ENCODE measurements at regions not wholly inside any gene's neighbourhood (a gene's known extent, or its start where the extent isn't known, plus 50 kb on each side); places are given as distances from the start of the nearest gene placed in this dataset.
"Not testable (repeated sequence)": the region's sequence is repeated elsewhere in the genome, so short reads cannot be mapped to it uniquely, and the experiment has no call there.

DNA sequence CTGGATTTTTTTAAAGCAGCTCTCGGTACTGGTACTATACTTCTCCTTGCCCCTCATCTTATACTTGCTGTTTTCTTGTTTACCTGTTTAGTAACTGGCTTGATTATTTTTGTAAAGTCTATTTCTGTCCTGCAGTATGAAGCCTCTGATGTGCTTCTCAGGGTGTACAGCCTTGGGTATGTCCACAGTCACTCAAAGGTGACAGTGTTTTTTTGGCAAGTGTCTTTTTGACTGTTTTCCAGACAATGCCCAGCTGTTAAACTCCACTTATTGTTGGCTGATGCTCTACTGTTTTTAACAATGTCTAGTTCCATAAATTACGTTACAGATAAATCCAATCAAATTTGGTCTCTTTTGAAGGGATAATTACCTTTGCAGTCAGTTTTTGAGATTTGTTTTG, 475.2 kb downstream of the JRKL start:
- H3K27ac Mint-ChIP-seq, result no peak overlapping the region

DNA sequence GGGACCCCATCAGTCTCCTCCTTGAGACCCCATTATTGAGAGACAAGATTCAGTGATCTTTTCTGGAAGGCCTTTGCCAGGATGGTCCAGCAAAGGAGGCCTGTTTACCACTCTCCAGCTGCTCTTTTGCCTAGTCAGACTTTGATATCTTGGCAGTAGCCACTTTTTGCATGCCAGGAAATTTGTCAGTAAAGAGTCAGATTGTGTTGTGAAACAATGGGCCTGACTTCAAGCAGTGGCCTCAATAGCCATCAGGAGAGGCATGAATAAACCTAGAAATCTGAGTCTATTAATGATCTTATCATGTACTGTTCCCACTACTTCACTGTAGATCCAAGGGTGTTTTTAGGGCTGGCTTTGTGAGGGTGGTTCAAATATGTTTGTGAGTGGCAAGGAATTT, 479.4 kb downstream of the JRKL start:
- no peaks in the 10 kb centered on the region for H3K27me3 Mint-ChIP-seq
- TF ChIP-seq, protein P1, sequence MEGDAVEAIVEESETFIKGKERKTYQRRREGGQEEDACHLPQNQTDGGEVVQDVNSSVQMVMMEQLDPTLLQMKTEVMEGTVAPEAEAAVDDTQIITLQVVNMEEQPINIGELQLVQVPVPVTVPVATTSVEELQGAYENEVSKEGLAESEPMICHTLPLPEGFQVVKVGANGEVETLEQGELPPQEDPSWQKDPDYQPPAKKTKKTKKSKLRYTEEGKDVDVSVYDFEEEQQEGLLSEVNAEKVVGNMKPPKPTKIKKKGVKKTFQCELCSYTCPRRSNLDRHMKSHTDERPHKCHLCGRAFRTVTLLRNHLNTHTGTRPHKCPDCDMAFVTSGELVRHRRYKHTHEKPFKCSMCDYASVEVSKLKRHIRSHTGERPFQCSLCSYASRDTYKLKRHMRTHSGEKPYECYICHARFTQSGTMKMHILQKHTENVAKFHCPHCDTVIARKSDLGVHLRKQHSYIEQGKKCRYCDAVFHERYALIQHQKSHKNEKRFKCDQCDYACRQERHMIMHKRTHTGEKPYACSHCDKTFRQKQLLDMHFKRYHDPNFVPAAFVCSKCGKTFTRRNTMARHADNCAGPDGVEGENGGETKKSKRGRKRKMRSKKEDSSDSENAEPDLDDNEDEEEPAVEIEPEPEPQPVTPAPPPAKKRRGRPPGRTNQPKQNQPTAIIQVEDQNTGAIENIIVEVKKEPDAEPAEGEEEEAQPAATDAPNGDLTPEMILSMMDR (IDR thresholded peaks at IDR 0.05; ENCODE audit: unreplicated experiment), result no peak
- no peaks in the 10 kb centered on the region for H3K9me3 Mint-ChIP-seq (ENCODE audit: low read depth)
- no peak for DNase-seq (ENCODE audit: low spot score, unreplicated experiment)
- H3K4me1 Mint-ChIP-seq (ENCODE audit: low read depth), result no peaks in the 10 kb centered on the region
- H3K4me3 Mint-ChIP-seq (ENCODE audit: low read depth), result no peak overlapping the region
- no peak overlapping the region for H3K27ac Mint-ChIP-seq
- H3K36me3 Mint-ChIP-seq (ENCODE audit: insufficient read depth), result no peaks in the 10 kb centered on the region

More for the DNA sequence above, 475.2 kb downstream of the JRKL start:
- TF ChIP-seq, protein P1 (IDR thresholded peaks at IDR 0.05; ENCODE audit: unreplicated experiment), result no peak
- Mint-ChIP-seq H3K36me3 (ENCODE audit: insufficient read depth) (no peaks in the 10 kb centered on the region), H3K4me3 (ENCODE audit: low read depth) (no peak overlapping the region), H3K4me1 (ENCODE audit: low read depth) (peaks cover 1% of the 10 kb centered on the region), H3K27me3 (peaks cover 9% of the 10 kb centered on the region), H3K9me3 (ENCODE audit: low read depth) (peaks cover 21% of the 10 kb centered on the region)
- no peak for DNase-seq (ENCODE audit: low spot score, unreplicated experiment)

DNA sequence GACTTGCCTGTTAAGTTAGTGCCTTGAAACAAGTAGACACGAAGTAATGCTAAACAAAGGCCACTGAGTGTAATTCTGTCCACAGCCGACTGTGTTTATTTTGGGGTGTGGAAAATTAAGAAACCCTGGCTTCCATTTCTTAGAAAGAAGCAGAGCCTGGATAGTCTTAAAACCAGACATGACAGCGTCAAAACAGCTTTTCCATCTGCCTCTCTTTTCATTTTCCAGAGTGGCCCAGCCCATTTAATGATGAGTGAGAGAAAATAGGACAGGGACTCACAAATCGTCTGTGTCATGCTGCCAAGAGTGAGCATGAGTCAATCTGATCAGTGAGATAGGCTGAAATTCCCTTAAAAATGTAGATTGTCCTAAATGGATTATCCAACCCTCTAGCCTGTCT, 485.9 kb downstream of the JRKL start:
- TF ChIP-seq, protein P1 (IDR thresholded peaks at IDR 0.05; ENCODE audit: unreplicated experiment), result no peak
- no peak for DNase-seq (ENCODE audit: low spot score, unreplicated experiment)
- Mint-ChIP-seq H3K27ac (no peak overlapping the region), H3K27me3 (no peaks in the 10 kb centered on the region), H3K36me3 (ENCODE audit: insufficient read depth) (no peaks in the 10 kb centered on the region), H3K4me3 (ENCODE audit: low read depth) (no peak overlapping the region), H3K9me3 (ENCODE audit: low read depth) (no peaks in the 10 kb centered on the region), H3K4me1 (ENCODE audit: low read depth) (no peaks in the 10 kb centered on the region)

DNA sequence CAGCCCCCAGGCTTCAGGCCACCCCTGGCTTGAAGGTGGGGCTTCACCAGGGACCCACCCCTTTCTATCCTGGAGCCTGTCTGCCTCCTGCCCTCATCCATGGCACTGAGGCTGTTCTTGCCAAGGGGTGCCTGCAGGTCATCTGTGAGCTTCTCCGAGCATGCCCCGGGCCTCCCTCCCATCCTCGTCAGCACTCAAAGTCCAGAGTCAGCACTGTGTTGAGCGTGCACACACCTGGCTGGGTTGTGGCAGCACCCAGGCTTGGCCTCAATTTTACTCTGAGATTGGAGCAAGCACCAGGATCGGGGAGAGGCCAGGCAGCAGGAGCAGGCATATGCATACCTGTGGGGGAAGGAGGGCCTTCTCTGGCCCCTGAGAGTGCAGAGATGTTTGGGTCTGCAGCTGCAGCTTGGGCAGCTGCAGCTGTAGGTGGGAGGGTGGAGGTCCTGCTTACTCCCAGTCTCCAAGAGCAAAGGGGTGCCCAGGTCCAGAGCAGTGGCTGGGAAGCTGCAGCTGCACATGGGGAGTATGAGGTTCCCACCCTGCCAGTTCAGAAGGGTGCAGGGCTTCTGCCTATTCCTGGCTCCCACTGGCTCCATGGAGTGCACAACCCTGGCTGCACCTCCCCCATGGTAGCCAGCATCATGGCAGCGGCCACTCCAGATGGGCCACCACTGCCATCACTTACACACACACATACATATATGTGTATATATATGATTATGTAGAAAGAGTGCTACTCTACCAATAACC, 488.7 kb downstream of the JRKL start:
- no peak overlapping the region for H3K4me3 Mint-ChIP-seq (ENCODE audit: low read depth)
- peaks cover 6% of the 10 kb centered on the region for H3K9me3 Mint-ChIP-seq (ENCODE audit: low read depth)
- no peaks in the 10 kb centered on the region for H3K27me3 Mint-ChIP-seq
- TF ChIP-seq, protein P1 (IDR thresholded peaks at IDR 0.05; ENCODE audit: unreplicated experiment), result no peak
- H3K4me1 Mint-ChIP-seq (ENCODE audit: low read depth), result no peaks in the 10 kb centered on the region
- no peaks in the 10 kb centered on the region for H3K36me3 Mint-ChIP-seq (ENCODE audit: insufficient read depth)
- no peak overlapping the region for H3K27ac Mint-ChIP-seq
- no peak for DNase-seq (ENCODE audit: low spot score, unreplicated experiment)

DNA sequence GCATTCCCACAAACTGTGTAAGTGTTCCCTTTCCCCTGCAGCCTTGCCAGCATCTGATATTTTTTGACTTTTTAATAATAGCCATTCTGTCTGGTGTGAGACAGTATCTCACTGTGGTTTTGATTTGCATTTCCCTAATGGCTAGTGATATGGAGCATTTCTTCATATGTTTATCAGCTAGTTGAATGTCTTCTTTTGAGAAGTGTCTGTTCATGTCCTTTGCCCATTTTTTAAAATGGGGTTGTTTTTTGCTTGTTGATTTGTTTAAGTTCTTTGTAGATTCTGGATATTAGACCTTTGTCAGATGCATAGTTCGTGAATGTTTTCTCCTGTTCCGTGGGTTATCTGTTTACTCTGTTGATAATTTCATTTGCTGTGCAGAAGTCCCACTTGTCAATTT, 492.8 kb downstream of the JRKL start:
- DNase-seq (ENCODE audit: low spot score, unreplicated experiment); H3K4me1 Mint-ChIP-seq (ENCODE audit: low read depth); H3K9me3 Mint-ChIP-seq (ENCODE audit: low read depth); H3K27me3 Mint-ChIP-seq; H3K4me3 Mint-ChIP-seq (ENCODE audit: low read depth); H3K36me3 Mint-ChIP-seq (ENCODE audit: insufficient read depth); H3K27ac Mint-ChIP-seq: not testable (repeated sequence)

DNA sequence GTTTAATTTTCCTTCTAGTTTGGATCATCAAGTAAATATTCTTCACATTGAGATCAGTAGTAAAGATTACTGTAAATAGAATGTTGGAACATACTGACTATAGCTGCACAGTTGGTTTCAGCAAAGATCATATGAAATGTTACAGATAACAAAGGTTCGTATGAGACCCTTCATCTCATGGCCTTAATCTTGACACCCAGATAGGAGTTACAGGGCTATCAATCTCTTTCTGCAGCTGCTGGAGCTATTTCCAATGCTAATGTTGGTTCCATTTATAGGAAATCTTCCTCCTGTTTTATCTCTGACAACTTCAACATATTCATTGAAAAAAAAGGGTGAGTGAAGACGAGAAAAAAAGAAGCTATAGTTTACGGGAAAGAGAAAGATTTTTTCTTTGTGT, 495.6 kb downstream of the JRKL start:
- no peaks in the 10 kb centered on the region for H3K27me3 Mint-ChIP-seq
- TF ChIP-seq, protein P1 (IDR thresholded peaks at IDR 0.05; ENCODE audit: unreplicated experiment), result no peak
- no peaks in the 10 kb centered on the region for H3K36me3 Mint-ChIP-seq (ENCODE audit: insufficient read depth)
- H3K27ac Mint-ChIP-seq, result no peak overlapping the region
- no peak overlapping the region for H3K4me3 Mint-ChIP-seq (ENCODE audit: low read depth)
- no peaks in the 10 kb centered on the region for H3K4me1 Mint-ChIP-seq (ENCODE audit: low read depth)
- peaks cover 6% of the 10 kb centered on the region for H3K9me3 Mint-ChIP-seq (ENCODE audit: low read depth)
- DNase-seq (ENCODE audit: low spot score, unreplicated experiment), result no peak

Measured in progenitor cell of endocrine pancreas (in vitro differentiated cells).